Activated naive CD4-positive, alpha-beta T cell treated with anti-CD3 and anti-CD28 coated beads for 36 hours (primary cell): ENCODE measurements at regions not wholly inside any gene's neighbourhood (a gene's known extent, or its start where the extent isn't known, plus 50 kb on each side); places are given as distances from the start of the nearest gene placed in this dataset.
"Not testable (repeated sequence)": the region's sequence is repeated elsewhere in the genome, so short reads cannot be mapped to it uniquely, and the experiment has no call there.

Experiments used
- CTCF ChIA-PET: fragments of 350-600 bp; sonication (Branson Sonifier 250); formaldehyde crosslinking; loops from one replicate; lab custom pipeline; 2021; ENCODE audit warnings: antibody characterized with exemption; lab: Charles Lee
- DNase-seq: peaks from one replicate; pipeline ENCODE4 v3.0.0-alpha.2; 2020
- H3K27ac Mint-ChIP-seq: one replicate; pipeline ENCODE4 v1.8.0; 2021; ENCODE audit warnings: mild to moderate bottlenecking, mixed read lengths
- H3K27me3 Mint-ChIP-seq: one replicate; pipeline ENCODE4 v1.8.0; 2021; ENCODE audit warnings: low read depth, mixed read lengths
- H3K36me3 Mint-ChIP-seq: one replicate; pipeline ENCODE4 v1.8.0; 2021; ENCODE audit warnings: low read depth, mixed read lengths
- H3K4me1 Mint-ChIP-seq: one replicate; pipeline ENCODE4 v1.8.0; 2021; ENCODE audit warnings: low read depth, mixed read lengths
- H3K4me3 Mint-ChIP-seq: one replicate; pipeline ENCODE4 v1.8.0; 2021; ENCODE audit warnings: mild to moderate bottlenecking, moderate library complexity, mixed read lengths
- H3K9me3 Mint-ChIP-seq: one replicate; pipeline ENCODE4 v1.8.0; 2021; ENCODE audit warnings: mixed read lengths
- intact Hi-C: fragments of 100-400 bp; cut with micrococcal nuclease; formaldehyde crosslinking; loops from one replicate; pipeline ENCODE4 v1.15.1; 2023

- DNase-seq, CTCF ChIA-PET, H3K27ac Mint-ChIP-seq, H3K9me3 Mint-ChIP-seq, H3K27me3 Mint-ChIP-seq, H3K4me1 Mint-ChIP-seq, intact Hi-C loops, H3K4me3 Mint-ChIP-seq, H3K36me3 Mint-ChIP-seq: not testable (repeated sequence)
These were observed 53.6 kb downstream of the SRGAP2 start for GRCh38 chr1:206256935-206257334.

GRCh38 chr1:206261473-206261872, 58.1 kb downstream of the SRGAP2 start:
- CTCF ChIA-PET, H3K27ac Mint-ChIP-seq, intact Hi-C loops, H3K27me3 Mint-ChIP-seq, H3K4me3 Mint-ChIP-seq, H3K36me3 Mint-ChIP-seq, DNase-seq, H3K4me1 Mint-ChIP-seq, H3K9me3 Mint-ChIP-seq: not testable (repeated sequence)

- not testable (repeated sequence) for H3K27me3 Mint-ChIP-seq, H3K9me3 Mint-ChIP-seq
These were observed 59.1 kb downstream of the SRGAP2 start for GRCh38 chr1:206262424-206262823.

GRCh38 chr1:206264916-206265315, 61.6 kb downstream of the SRGAP2 start:
- H3K27me3 Mint-ChIP-seq, intact Hi-C loops, CTCF ChIA-PET, H3K27ac Mint-ChIP-seq, H3K4me1 Mint-ChIP-seq, H3K36me3 Mint-ChIP-seq, H3K4me3 Mint-ChIP-seq, H3K9me3 Mint-ChIP-seq, DNase-seq: not testable (repeated sequence)

More at GRCh38 chr1:206262424-206262823, 59.1 kb downstream of the SRGAP2 start:
- intact Hi-C loops, H3K4me1 Mint-ChIP-seq, H3K36me3 Mint-ChIP-seq, DNase-seq, H3K27ac Mint-ChIP-seq, H3K4me3 Mint-ChIP-seq, CTCF ChIA-PET: not testable (repeated sequence)

- intact Hi-C loops, CTCF ChIA-PET, H3K27me3 Mint-ChIP-seq, H3K9me3 Mint-ChIP-seq, H3K36me3 Mint-ChIP-seq, H3K27ac Mint-ChIP-seq, H3K4me1 Mint-ChIP-seq, DNase-seq, H3K4me3 Mint-ChIP-seq: not testable (repeated sequence)
These were observed 67.8 kb downstream of the SRGAP2 start for GRCh38 chr1:206271153-206271552.

GRCh38 chr1:206273104-206273503, 69.8 kb downstream of the SRGAP2 start:
- H3K4me1 Mint-ChIP-seq, H3K36me3 Mint-ChIP-seq, H3K4me3 Mint-ChIP-seq, H3K27ac Mint-ChIP-seq, intact Hi-C loops, DNase-seq, CTCF ChIA-PET, H3K27me3 Mint-ChIP-seq, H3K9me3 Mint-ChIP-seq: not testable (repeated sequence)

- H3K4me1 Mint-ChIP-seq, H3K9me3 Mint-ChIP-seq, DNase-seq, H3K4me3 Mint-ChIP-seq, H3K27me3 Mint-ChIP-seq, H3K36me3 Mint-ChIP-seq, intact Hi-C loops, CTCF ChIA-PET, H3K27ac Mint-ChIP-seq: not testable (repeated sequence)
These were observed 72.8 kb downstream of the SRGAP2 start for GRCh38 chr1:206276143-206276542.

GRCh38 chr1:206278683-206279082, 75.3 kb downstream of the SRGAP2 start:
- H3K4me3 Mint-ChIP-seq, H3K36me3 Mint-ChIP-seq, DNase-seq, intact Hi-C loops, H3K27ac Mint-ChIP-seq, H3K4me1 Mint-ChIP-seq, H3K9me3 Mint-ChIP-seq, H3K27me3 Mint-ChIP-seq, CTCF ChIA-PET: not testable (repeated sequence)

GRCh38 chr1:206280683-206281082, 77.3 kb downstream of the SRGAP2 start:
- H3K4me3 Mint-ChIP-seq, H3K27me3 Mint-ChIP-seq, H3K27ac Mint-ChIP-seq, CTCF ChIA-PET, intact Hi-C loops, H3K4me1 Mint-ChIP-seq, DNase-seq, H3K9me3 Mint-ChIP-seq, H3K36me3 Mint-ChIP-seq: not testable (repeated sequence)

GRCh38 chr1:206281912-206282654, 78.7 kb downstream of the SRGAP2 start:
- H3K4me1 Mint-ChIP-seq, intact Hi-C loops, H3K36me3 Mint-ChIP-seq, H3K4me3 Mint-ChIP-seq, H3K27me3 Mint-ChIP-seq, DNase-seq, H3K9me3 Mint-ChIP-seq, CTCF ChIA-PET, H3K27ac Mint-ChIP-seq: not testable (repeated sequence)

GRCh38 chr1:206285024-206285960, 82.0 kb downstream of the SRGAP2 start:
- DNase-seq, H3K4me1 Mint-ChIP-seq, H3K4me3 Mint-ChIP-seq, H3K27me3 Mint-ChIP-seq, H3K27ac Mint-ChIP-seq, H3K36me3 Mint-ChIP-seq, intact Hi-C loops, CTCF ChIA-PET, H3K9me3 Mint-ChIP-seq: not testable (repeated sequence)

GRCh38 chr1:206287759-206288158, 84.4 kb downstream of the SRGAP2 start:
- CTCF ChIA-PET, H3K27ac Mint-ChIP-seq, intact Hi-C loops, DNase-seq, H3K27me3 Mint-ChIP-seq, H3K36me3 Mint-ChIP-seq, H3K9me3 Mint-ChIP-seq, H3K4me1 Mint-ChIP-seq: not testable (repeated sequence)
- peak overlapping the region; percentile 56 for H3K4me3 Mint-ChIP-seq

- H3K9me3 Mint-ChIP-seq, H3K27ac Mint-ChIP-seq, CTCF ChIA-PET, intact Hi-C loops, H3K4me3 Mint-ChIP-seq, H3K4me1 Mint-ChIP-seq, H3K27me3 Mint-ChIP-seq, H3K36me3 Mint-ChIP-seq, DNase-seq: not testable (repeated sequence)
These were observed 85.1 kb downstream of the SRGAP2 start for GRCh38 chr1:206288453-206288852.
